AG09309 (cell line): ENCODE measurements at regions not wholly inside any gene's neighbourhood (a gene's known extent, or its start where the extent isn't known, plus 50 kb on each side); places are given as distances from the start of the nearest gene placed in this dataset.

Experiments used
- DNase-seq: peaks from one replicate; pipeline ENCODE4 v3.0.0-alpha.2; 2010; ENCODE audit warnings: low read depth
- H3K4me3 ChIP-seq: 2 replicates; pipeline ENCODE4 v1.5.1; 2011; ENCODE audit warnings: mild to moderate bottlenecking, low read depth, low read length, moderate library complexity; ENCODE audit not compliant: control insufficient read depth
- TF ChIP-seq, protein P1 (sequence below): IDR thresholded peaks from 2 replicates; pipeline ENCODE4 v1.5.1; 2011; ENCODE audit warnings: mild to moderate bottlenecking, low read depth, low read length, inconsistent platforms; ENCODE audit not compliant: insufficient read depth, control insufficient read depth; ENCODE audit errors: missing control alignments

DNA sequence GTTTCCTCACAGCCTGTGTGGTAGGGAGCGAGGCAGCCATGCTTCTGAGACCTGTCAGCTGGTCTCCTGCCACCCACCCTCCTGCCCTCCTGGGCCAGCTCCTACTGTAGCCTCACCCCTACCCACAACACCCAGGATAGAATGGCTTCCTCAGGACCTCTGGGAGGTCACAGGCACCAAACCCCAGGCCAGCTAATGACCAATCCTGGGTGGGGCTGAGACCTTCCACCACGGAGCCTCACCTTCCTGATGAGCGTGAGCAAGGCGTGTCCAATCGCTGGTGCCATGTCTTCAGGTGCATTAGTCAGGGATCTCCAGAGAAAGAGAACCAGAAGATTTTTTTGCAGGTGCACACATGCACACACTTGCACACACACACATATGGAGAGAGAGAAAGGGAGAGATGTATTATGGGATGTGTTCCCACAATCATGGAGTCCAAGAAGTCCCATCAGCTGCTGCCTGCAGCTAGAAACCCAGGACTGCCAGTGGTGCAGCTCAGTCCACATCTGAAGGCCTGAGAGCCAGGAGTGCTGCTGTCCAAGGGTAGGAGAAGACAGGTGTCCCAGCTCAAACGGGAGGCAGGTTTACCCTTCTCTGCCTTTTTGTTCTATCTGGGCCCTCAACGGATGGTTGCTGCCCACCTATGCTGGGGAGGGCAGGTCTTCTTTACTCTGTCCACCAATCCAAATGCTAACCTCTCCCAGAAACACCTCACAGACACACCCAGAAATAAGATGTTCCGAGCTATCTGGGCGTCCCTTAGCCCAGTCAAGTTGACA lies 70.4 kb upstream of the HDAC4 start:
- TF ChIP-seq, protein P1, sequence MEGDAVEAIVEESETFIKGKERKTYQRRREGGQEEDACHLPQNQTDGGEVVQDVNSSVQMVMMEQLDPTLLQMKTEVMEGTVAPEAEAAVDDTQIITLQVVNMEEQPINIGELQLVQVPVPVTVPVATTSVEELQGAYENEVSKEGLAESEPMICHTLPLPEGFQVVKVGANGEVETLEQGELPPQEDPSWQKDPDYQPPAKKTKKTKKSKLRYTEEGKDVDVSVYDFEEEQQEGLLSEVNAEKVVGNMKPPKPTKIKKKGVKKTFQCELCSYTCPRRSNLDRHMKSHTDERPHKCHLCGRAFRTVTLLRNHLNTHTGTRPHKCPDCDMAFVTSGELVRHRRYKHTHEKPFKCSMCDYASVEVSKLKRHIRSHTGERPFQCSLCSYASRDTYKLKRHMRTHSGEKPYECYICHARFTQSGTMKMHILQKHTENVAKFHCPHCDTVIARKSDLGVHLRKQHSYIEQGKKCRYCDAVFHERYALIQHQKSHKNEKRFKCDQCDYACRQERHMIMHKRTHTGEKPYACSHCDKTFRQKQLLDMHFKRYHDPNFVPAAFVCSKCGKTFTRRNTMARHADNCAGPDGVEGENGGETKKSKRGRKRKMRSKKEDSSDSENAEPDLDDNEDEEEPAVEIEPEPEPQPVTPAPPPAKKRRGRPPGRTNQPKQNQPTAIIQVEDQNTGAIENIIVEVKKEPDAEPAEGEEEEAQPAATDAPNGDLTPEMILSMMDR, result no peak
- H3K4me3 ChIP-seq, result no peak overlapping the region
- no peak for DNase-seq

DNA sequence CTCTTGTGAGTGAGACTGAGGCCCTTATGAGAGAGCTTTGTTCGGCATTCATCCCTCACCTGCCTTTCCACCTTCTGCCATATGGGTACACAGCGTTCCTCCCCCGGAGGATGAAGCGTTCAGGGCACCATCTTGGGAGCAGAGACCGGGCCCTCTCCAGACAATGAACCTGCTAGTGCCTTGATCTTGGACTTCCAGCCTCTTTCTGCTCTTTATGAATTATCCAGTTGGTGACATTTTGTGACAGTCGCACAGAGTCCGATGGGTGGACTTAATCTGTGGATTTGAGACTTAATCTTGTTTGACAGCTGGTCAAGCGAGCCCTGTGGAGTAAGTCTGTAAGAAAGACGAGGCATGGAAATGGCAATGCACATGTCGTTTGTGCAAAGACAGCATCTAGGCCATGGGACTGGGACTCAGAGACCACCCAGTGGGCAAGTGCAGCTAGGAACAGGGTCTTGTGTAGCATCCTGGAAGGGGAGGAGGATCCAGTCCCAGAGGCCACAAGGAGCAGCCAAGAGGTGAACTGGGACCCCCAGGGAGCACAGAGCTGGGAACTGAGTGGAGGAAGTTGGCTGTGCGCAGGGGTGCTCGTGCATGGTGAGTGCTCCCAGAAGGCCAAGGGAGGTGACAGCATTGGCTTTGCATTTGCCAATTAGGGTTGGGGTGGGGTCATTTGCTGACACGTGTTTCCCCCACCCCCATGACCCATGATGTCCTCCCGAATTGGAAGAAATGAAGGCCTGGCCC lies 69.5 kb upstream of the HDAC4 start:
- TF ChIP-seq, protein P1, result no peak
- H3K4me3 ChIP-seq, result no peak overlapping the region
- no peak for DNase-seq

DNA sequence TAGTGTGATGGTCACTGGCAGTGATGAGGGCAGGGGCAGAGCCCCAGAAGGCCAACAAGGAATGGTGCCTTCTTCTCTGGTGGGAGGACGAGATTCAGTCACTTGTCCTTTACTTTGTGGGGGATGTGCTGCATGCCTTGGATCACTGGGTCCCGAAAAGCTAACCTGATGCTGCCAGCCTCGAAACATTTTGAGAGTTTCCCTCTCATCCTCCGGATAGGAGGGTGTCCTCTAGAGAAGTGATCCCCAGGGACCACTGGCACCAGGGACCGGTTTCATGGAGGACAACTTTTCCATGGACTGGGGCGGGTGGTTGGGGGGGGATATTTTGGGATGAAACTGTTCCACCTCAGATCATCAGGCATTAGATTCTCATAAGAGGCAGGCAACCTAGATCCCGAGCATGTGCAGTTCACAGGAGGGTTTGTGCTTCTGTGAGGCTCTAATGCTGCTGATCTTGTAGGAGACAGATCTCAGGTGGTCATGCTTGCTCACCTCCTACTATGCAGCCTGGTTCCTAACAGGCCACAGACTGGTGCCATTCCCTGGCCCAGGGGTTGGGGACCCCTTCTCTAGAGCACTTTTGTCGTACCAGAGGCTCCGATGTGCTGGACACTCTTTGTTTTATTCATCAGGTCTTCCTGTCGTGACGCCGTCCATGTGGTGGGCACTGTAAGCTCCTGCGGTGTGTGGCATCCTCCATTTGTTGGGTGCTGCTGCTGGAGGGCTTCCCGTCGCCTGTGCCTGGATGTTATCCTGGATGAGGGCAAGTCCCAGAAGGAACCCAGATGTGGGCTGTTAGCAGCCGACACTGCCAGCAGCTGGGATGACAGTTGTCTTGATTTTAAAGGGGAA lies 68.5 kb upstream of the HDAC4 start:
- DNase-seq, result no peak
- no peak overlapping the region for H3K4me3 ChIP-seq
- TF ChIP-seq, protein P1, result no peak

DNA sequence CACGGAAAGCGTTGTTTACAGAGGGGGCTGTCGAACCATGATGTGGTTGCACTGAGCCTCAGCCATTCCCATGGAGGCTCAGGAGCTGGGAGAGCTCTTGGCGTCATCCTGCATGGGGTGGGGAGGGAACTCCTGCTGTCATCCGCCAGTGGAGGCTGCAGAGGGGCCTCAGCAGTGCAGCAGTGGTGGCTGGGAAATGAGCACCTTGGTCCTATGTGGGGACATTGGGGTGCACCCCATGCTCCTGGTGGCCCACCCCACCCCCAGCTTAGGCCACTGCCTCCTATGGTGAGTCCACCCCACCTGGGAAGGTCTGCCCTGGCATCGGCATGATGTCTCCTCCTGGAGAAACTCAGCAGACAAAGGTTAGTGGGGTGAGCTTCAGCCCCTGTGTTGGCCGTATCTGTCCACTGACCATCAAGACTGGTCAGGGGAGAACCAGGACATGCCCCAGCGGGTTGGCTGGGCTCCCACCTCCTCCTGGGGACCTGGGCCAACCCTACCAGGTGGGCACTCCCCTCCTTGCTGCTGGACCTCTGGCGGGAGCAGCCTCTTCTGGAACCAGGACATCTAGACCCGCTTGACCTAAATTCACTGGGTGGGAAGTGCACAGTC lies 67.8 kb upstream of the HDAC4 start:
- no peak for DNase-seq
- no peak overlapping the region for H3K4me3 ChIP-seq
- TF ChIP-seq, protein P1, result no peak

DNA sequence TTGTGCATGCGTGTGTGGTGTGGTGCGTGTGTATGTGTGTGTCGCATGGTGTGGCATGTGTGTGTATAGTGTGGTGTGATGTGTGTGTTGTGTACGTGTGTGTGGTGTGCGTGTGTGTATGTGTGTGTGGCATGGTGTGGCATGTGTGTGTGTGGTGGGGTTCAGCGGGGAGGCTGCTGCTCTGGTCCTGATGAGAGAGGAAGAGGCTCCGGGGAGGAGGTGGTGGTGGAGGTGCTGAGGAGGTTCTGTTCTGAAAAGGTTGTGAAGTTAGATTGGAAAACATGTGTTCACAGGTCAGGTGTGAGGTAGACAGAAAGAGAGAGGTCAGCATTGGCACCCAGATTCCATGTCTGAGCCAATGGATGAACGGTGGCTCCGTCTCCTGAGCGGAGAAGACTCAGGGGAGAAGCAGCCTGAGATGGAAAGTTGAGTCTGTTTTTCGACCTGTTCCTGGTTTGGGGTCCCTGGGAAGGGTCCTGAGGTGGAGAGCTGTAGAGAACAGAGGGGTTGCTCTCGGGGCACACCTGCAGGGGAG lies 67.2 kb upstream of the HDAC4 start:
- TF ChIP-seq, protein P1, result no peak
- no peak for DNase-seq

More for the DNA sequence above, 67.2 kb upstream of the HDAC4 start:
- no peak overlapping the region for H3K4me3 ChIP-seq
